GM21526 (cell line): ENCODE measurements at regions not wholly inside any gene's neighbourhood (a gene's known extent, or its start where the extent isn't known, plus 50 kb on each side); places are given as distances from the start of the nearest gene placed in this dataset.
"Not testable (repeated sequence)": the region's sequence is repeated elsewhere in the genome, so short reads cannot be mapped to it uniquely, and the experiment has no call there.

Source experiments
- ATAC-seq: cut with Tn5 transposase; IDR thresholded peaks from one replicate; pipeline ENCODE4 v1.9.1; 2021; ENCODE audit warnings: moderate library complexity; ENCODE audit not compliant: unreplicated experiment, low FRiP score

- ATAC-seq, result not testable (repeated sequence)
Measured at GRCh38 chr5:144594234-144594633, 423.6 kb downstream of the KCTD16 start.

GRCh38 chr5:144585681-144586080 lies 415.0 kb downstream of the KCTD16 start:
- ATAC-seq, result no peak

GRCh38 chr5:144583541-144584449 lies 413.1 kb downstream of the KCTD16 start:
- ATAC-seq, result no peak

- ATAC-seq, result no peak
Measured at GRCh38 chr5:144582066-144582465, 411.4 kb downstream of the KCTD16 start.

- ATAC-seq, result no peak
Measured at GRCh38 chr5:144581044-144581443, 410.4 kb downstream of the KCTD16 start.

GRCh38 chr5:144577676-144578075 lies 407.0 kb downstream of the KCTD16 start:
- no peak for ATAC-seq

- no peak for ATAC-seq
Measured at GRCh38 chr5:144575736-144576135, 405.1 kb downstream of the KCTD16 start.

DNA sequence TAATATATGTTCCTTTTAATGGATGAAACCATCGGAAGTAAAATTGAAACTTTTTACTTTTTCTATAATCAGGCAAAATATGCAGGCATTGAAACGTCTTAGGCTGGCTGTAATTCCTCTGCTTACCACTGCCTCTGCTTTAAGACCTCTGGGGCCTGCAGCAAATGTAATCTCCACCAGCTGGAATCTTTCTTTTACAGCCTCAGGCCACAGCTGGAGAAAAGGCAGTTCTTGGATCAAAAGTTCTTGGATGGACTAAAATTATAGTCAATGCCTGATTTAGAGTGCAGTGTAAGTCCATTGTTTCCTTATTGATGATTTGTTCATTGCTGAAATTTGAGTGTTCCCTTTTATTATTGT lies 396.7 kb downstream of the KCTD16 start:
- no peak for ATAC-seq

DNA sequence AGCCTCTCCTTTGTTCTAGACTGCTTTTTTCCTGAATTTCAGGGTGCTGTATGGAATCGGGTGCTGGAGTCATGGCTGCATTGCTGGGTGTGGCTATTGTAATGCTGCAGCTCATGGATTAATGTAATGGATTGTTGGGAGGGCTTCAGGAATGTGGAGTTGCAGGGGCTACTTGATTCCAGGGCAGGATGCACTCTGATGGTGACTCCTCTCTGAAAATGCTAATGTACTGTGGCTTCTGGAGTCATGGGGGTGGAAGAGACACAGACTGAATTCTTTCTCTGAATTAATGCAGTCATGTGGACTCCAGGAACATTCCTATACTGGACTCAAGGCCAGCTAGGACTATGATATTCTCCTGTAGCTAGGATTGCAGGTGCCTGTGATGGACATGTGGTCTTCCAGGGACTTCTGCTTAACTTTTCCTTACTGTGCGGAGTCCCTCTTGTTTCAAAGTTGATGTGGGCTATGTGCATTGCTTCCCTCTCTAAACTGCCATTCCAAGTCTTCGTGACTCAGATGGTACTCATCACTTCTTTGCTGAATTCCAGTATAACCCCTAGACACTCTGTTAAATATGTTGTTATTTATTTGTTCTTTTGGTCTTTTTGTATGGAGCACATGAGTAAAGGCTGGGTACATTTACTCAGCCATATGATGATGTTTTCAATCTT lies 396.2 kb downstream of the KCTD16 start:
- no peak for ATAC-seq

DNA sequence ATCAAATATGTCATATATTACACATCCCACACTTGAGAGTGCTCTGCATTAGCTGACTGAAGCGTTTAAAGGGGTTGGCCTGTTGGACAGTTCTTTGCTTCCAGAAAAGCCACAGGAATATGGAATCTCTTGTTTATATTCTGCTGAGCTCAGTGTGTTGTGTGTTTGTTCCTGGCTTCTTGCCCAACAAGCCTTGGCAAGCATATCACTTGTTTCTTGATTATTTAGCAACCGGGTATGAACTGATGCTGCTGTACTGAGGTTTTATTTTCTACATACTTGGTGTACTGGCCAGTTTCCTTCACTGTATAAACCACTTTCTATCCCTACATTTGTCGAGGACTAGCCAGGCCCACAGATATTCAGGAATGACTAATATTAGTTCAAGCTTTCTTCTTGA lies 378.9 kb downstream of the KCTD16 start:
- no peak for ATAC-seq

GRCh38 chr5:144548936-144549335 lies 378.3 kb downstream of the KCTD16 start:
- ATAC-seq, result no peak

- no peak for ATAC-seq
Measured at GRCh38 chr5:144547098-144547499, 376.4 kb downstream of the KCTD16 start.

DNA sequence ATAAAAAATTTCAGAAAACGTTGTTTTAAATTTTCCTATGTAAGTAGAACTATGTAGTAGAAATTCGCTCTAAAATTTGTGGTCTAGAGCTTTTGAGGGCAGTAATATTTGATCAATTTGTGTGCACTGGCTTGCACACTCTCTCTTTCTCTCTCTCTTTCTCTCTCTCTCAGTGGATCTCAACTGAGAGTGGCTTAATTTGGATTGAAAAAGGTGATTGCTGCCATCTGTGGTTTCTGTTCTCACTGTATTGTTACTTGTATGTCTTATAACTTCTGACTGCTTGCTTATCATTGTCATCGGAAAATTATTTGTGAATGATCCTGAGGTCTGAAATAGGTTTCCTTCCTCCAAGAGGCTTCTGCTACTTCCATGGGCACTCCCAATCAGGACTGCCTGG lies 368.2 kb downstream of the KCTD16 start:
- ATAC-seq, result no peak
